ENCODE measurements at regions not wholly inside any gene's neighbourhood (a gene's known extent, or its start where the extent isn't known, plus 50 kb on each side); places are given as distances from the start of the nearest gene placed in this dataset.

DNA sequence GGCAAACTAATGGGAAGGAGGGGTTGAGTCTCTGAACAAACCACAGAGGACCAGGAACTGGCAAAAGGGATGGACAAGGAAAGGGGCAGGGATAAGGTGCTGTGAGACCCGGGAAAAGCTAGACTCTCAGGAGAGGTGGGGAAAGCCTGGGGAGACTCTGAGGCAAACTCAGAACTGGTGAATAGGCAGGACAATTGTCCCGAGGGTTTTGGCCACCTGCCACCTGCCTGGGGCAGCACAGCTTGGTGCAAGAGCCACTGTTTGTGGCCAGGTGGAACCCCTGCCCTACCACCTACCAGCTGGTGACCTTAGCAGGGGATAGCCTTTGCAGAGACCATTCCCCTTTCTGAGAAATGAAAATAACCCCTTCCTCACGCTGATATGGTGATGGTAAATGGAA lies 129.4 kb upstream of the ASB18 start:
- TF ChIP-seq, protein P1, sequence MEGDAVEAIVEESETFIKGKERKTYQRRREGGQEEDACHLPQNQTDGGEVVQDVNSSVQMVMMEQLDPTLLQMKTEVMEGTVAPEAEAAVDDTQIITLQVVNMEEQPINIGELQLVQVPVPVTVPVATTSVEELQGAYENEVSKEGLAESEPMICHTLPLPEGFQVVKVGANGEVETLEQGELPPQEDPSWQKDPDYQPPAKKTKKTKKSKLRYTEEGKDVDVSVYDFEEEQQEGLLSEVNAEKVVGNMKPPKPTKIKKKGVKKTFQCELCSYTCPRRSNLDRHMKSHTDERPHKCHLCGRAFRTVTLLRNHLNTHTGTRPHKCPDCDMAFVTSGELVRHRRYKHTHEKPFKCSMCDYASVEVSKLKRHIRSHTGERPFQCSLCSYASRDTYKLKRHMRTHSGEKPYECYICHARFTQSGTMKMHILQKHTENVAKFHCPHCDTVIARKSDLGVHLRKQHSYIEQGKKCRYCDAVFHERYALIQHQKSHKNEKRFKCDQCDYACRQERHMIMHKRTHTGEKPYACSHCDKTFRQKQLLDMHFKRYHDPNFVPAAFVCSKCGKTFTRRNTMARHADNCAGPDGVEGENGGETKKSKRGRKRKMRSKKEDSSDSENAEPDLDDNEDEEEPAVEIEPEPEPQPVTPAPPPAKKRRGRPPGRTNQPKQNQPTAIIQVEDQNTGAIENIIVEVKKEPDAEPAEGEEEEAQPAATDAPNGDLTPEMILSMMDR (IDR thresholded peaks at IDR 0.05): no peak
- no peak for TF ChIP-seq POLR2A (IDR thresholded peaks at IDR 0.05)
